H9 (cell line): ENCODE measurements at regions not wholly inside any gene's neighbourhood (a gene's known extent, or its start where the extent isn't known, plus 50 kb on each side); places are given as distances from the start of the nearest gene placed in this dataset.

ENCODE experiments used
- DNase-seq: peaks from one replicate; pipeline ENCODE4 v3.0.0-alpha.2; 2017
- H2AFZ ChIP-seq: one replicate; pipeline ENCODE4 v1.6.1; 2013; ENCODE audit warnings: mild to moderate bottlenecking, low read length, control low read depth, moderate library complexity
- H2AK5ac ChIP-seq: 2 replicates; pipeline ENCODE4 v1.6.1; 2013; ENCODE audit warnings: low read length, control low read depth, mixed read lengths; ENCODE audit not compliant: insufficient read length
- H2BK120ac ChIP-seq: one replicate; pipeline ENCODE4 v1.6.1; 2013; ENCODE audit warnings: low read depth, mild to moderate bottlenecking, low read length, control low read depth, inconsistent platforms; ENCODE audit not compliant: poor library complexity, severe bottlenecking
- H2BK12ac ChIP-seq: 2 replicates; pipeline ENCODE4 v1.6.1; 2013; ENCODE audit warnings: low read length, control low read depth, mixed read lengths, low read depth; ENCODE audit not compliant: insufficient read length
- H2BK15ac ChIP-seq: 2 replicates; pipeline ENCODE4 v1.6.1; 2013; ENCODE audit warnings: low read depth, low read length, control low read depth
- H2BK20ac ChIP-seq: one replicate; pipeline ENCODE4 v1.6.1; 2013; ENCODE audit warnings: low read depth, mild to moderate bottlenecking, low read length, control low read depth, inconsistent platforms; ENCODE audit not compliant: poor library complexity, severe bottlenecking
- H2BK5ac ChIP-seq: 2 replicates; pipeline ENCODE4 v1.6.1; 2013; ENCODE audit warnings: low read length, control low read depth, mixed read lengths; ENCODE audit not compliant: insufficient read length
- H3K14ac ChIP-seq: 2 replicates; pipeline ENCODE4 v1.6.1; 2013; ENCODE audit warnings: low read length, control low read depth; ENCODE audit not compliant: insufficient read depth
- H3K18ac ChIP-seq: 2 replicates; pipeline ENCODE4 v1.6.1; 2013; ENCODE audit warnings: low read depth, mild to moderate bottlenecking, mixed read lengths, low read length, control low read depth; ENCODE audit not compliant: insufficient read length
- H3K23ac ChIP-seq: 2 replicates; pipeline ENCODE4 v1.6.1; 2013; ENCODE audit warnings: low read length, control low read depth, mixed read lengths, low read depth; ENCODE audit not compliant: insufficient read length
- H3K23me2 ChIP-seq: 2 replicates; pipeline ENCODE4 v1.6.1; 2013; ENCODE audit warnings: low read depth, mild to moderate bottlenecking, mixed read lengths, low read length, control low read depth; ENCODE audit not compliant: insufficient read length, poor library complexity, severe bottlenecking
- H3K27ac ChIP-seq: 2 replicates; pipeline ENCODE4 v1.5.1; 2013; ENCODE audit warnings: low read length, control low read depth, mixed read lengths, low read depth; ENCODE audit not compliant: insufficient read length
- H3K27me3 ChIP-seq: 2 replicates; pipeline ENCODE4 v1.6.1; 2013; ENCODE audit warnings: low read length, control low read depth, inconsistent platforms; ENCODE audit not compliant: insufficient read depth
- H3K4ac ChIP-seq: 2 replicates; pipeline ENCODE4 v1.6.1; 2013; ENCODE audit warnings: low read depth, mild to moderate bottlenecking, control low read depth, inconsistent platforms, low read length, moderate library complexity
- H3K4me1 ChIP-seq: 2 replicates; pipeline ENCODE4 v1.6.1; 2013; ENCODE audit warnings: low read length, control low read depth, inconsistent platforms; ENCODE audit not compliant: insufficient read depth
- H3K4me2 ChIP-seq: 2 replicates; pipeline ENCODE4 v1.6.1; 2013; ENCODE audit warnings: low read length, control low read depth, mixed read lengths; ENCODE audit not compliant: insufficient read length, insufficient read depth
- H3K56ac ChIP-seq: 2 replicates; pipeline ENCODE4 v1.6.1; 2013; ENCODE audit warnings: low read depth, mild to moderate bottlenecking, mixed read lengths, low read length, control low read depth; ENCODE audit not compliant: insufficient read length
- H3K79me1 ChIP-seq: 2 replicates; pipeline ENCODE4 v1.6.1; 2013; ENCODE audit warnings: low read depth, mild to moderate bottlenecking, moderate library complexity, low read length, control low read depth, inconsistent platforms; ENCODE audit not compliant: insufficient read depth, poor library complexity, severe bottlenecking
- H3K79me2 ChIP-seq: 2 replicates; pipeline ENCODE4 v1.6.1; 2013; ENCODE audit warnings: low read length, control low read depth, inconsistent platforms; ENCODE audit not compliant: insufficient read depth
- H3K9ac ChIP-seq: 2 replicates; pipeline ENCODE4 v1.6.1; 2013; ENCODE audit warnings: low read length, control low read depth, mixed read lengths; ENCODE audit not compliant: insufficient read length; ENCODE audit errors: extremely low read depth
- H3K9me3 ChIP-seq: one replicate; pipeline ENCODE4 v1.6.1; 2013; ENCODE audit warnings: low read depth, low read length, inconsistent platforms; ENCODE audit not compliant: control insufficient read depth
- H3T11ph ChIP-seq: one replicate; pipeline ENCODE4 v1.6.1; 2013; ENCODE audit warnings: mild to moderate bottlenecking, low read length, control low read depth, inconsistent platforms
- H4K20me1 ChIP-seq: one replicate; pipeline ENCODE4 v1.6.1; 2013; ENCODE audit not compliant: control insufficient read depth, insufficient read length, insufficient read depth
- H4K5ac ChIP-seq: 2 replicates; pipeline ENCODE4 v1.6.1; 2013; ENCODE audit warnings: low read depth, mild to moderate bottlenecking, mixed read lengths, low read length, control low read depth; ENCODE audit not compliant: insufficient read length
- H4K8ac ChIP-seq: replicated peaks from 2 replicates; pipeline ENCODE4 v1.6.1; 2013; ENCODE audit warnings: low read length, control low read depth, mixed read lengths, low read depth; ENCODE audit not compliant: insufficient read length
- H4K91ac ChIP-seq: 2 replicates; pipeline ENCODE4 v1.6.1; 2013; ENCODE audit warnings: low read depth, mild to moderate bottlenecking, moderate library complexity, mixed read lengths, low read length, control low read depth; ENCODE audit not compliant: insufficient read length
- H3K27ac Mint-ChIP-seq, 3 experiments: 2 replicates in 2 of 3; 3 replicates in 1 of 3; pipeline ENCODE4 v1.8.0; 2020 to 2021; ENCODE audit warnings: mixed read lengths in 3 of 3, mild to moderate bottlenecking in 1 of 3, moderate library complexity in 1 of 3
- H3K27me3 Mint-ChIP-seq: 2 replicates; pipeline ENCODE4 v1.8.0; 2021; ENCODE audit warnings: low read depth, mild to moderate bottlenecking, moderate library complexity, mixed read lengths
- H3K36me3 Mint-ChIP-seq, 3 experiments: 2 replicates in 2 of 3; 3 replicates in 1 of 3; pipeline ENCODE4 v1.8.0; 2020 to 2021; ENCODE audit warnings: low read depth in 3 of 3, mixed read lengths in 3 of 3; ENCODE audit not compliant: insufficient read depth in 1 of 3
- H3K4me1 Mint-ChIP-seq, 2 experiments: 2 replicates each; pipeline ENCODE4 v1.8.0; 2020; ENCODE audit warnings: mixed read lengths in 2 of 2
- H3K4me3 Mint-ChIP-seq, 2 experiments: 2 replicates in 1 of 2; 3 replicates in 1 of 2; pipeline ENCODE4 v1.8.0; 2020 to 2021; ENCODE audit warnings: mild to moderate bottlenecking in 2 of 2, mixed read lengths in 2 of 2, moderate library complexity in 1 of 2
- H3K9me3 Mint-ChIP-seq, 2 experiments: 2 replicates in 1 of 2; 3 replicates in 1 of 2; pipeline ENCODE4 v1.8.0; 2020; ENCODE audit warnings: mild to moderate bottlenecking in 2 of 2, mixed read lengths in 2 of 2, moderate library complexity in 1 of 2
- WGBS: extraction: QIAGEN DNeasy Blood & Tissue Kit; methylation state at CpG from one replicate; pipeline ENCODE4 v1.1.7; 2013; ENCODE audit warnings: missing lambda C conversion rate, low lambda C conversion rate, mixed read lengths; ENCODE audit not compliant: insufficient read length; ENCODE audit errors: extremely low coverage; 5-methylcytosine and 5-hydroxymethylcytosine counted together
- TF ChIP-seq, protein P1 (sequence below): fragments of 200-600 bp; sonication (generic); conservative IDR thresholded peaks from 3 replicates; pipeline ENCODE4 v1.8.0; 2021; ENCODE audit warnings: antibody characterized with exemption, mild to moderate bottlenecking

DNA sequence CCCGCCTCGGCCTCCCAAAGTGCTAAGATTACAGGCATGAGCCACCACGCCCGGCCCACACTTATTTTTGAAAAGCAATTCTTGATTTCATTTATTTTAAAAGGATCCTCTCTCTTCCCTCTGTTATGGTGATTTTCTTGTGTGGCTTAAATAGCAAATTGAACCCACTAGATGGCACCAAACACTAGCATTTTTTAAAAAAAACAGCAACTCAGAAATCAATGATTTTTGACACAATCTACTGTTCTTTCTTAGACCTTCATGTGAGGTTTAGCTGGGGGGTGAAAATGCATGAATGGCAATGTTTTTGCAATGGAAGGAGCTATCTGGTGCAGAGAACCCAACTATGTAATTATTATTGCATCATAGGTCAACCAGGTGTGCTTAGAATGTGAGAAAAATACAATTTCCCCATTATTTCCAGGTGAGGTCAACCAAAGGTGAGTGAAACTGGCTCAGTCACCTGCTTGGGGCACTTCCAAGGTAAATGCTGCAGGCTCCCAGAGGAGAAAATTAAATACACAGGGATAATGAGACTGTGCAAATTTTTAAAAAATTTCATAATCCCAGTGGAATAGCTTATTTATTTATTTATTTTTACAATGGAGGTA is 226.7 kb upstream of the PRKX start:
- H4K8ac ChIP-seq, result no peak overlapping the region
- no peaks in the 10 kb centered on the region for H4K20me1 ChIP-seq
- Mint-ChIP-seq H3K4me3 (no peak overlapping the region), H3K9me3 (peaks cover 3 to 4% of the 10 kb centered on the region in 2 experiments; a peak in 3 of 5 replicates), H3K36me3 (peaks cover 0 to 2% (median 0%) of the 10 kb centered on the region in 3 experiments; a peak in 2 of 7 replicates), H3K4me1 (peaks cover 5% of the 10 kb centered on the region in 2 experiments; a peak in 3 of 4 replicates), H3K27ac (no peak overlapping the region), H3K27me3 (no peaks in the 10 kb centered on the region)
- no peak overlapping the region for H3K4me2 ChIP-seq
- no peak overlapping the region for H2BK12ac ChIP-seq
- no peak overlapping the region for H3K27ac ChIP-seq
- TF ChIP-seq, protein P1, sequence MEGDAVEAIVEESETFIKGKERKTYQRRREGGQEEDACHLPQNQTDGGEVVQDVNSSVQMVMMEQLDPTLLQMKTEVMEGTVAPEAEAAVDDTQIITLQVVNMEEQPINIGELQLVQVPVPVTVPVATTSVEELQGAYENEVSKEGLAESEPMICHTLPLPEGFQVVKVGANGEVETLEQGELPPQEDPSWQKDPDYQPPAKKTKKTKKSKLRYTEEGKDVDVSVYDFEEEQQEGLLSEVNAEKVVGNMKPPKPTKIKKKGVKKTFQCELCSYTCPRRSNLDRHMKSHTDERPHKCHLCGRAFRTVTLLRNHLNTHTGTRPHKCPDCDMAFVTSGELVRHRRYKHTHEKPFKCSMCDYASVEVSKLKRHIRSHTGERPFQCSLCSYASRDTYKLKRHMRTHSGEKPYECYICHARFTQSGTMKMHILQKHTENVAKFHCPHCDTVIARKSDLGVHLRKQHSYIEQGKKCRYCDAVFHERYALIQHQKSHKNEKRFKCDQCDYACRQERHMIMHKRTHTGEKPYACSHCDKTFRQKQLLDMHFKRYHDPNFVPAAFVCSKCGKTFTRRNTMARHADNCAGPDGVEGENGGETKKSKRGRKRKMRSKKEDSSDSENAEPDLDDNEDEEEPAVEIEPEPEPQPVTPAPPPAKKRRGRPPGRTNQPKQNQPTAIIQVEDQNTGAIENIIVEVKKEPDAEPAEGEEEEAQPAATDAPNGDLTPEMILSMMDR, result peak; percentile 74
- H3K9me3 ChIP-seq, result no peaks in the 10 kb centered on the region
- DNase-seq, result no peak
- no peak overlapping the region for H4K5ac ChIP-seq
- no peak overlapping the region for H2BK15ac ChIP-seq
- no peak overlapping the region for H3K56ac ChIP-seq
- no peak overlapping the region for H3K23ac ChIP-seq
- H2BK120ac ChIP-seq, result no peak overlapping the region
- H3T11ph ChIP-seq, result no peak overlapping the region
- H3K9ac ChIP-seq, result no peak overlapping the region
- H2BK20ac ChIP-seq, result no peak overlapping the region
- no peak overlapping the region for H2AK5ac ChIP-seq
- H2AFZ ChIP-seq, result no peak overlapping the region
- no peak overlapping the region for H3K18ac ChIP-seq
- H3K79me2 ChIP-seq, result no peaks in the 10 kb centered on the region
- H2BK5ac ChIP-seq, result no peak overlapping the region
- H3K4ac ChIP-seq, result no peak overlapping the region
- no peaks in the 10 kb centered on the region for H3K23me2 ChIP-seq
- H4K91ac ChIP-seq, result no peak overlapping the region
- no peaks in the 10 kb centered on the region for H3K79me1 ChIP-seq
- no peak overlapping the region for H3K14ac ChIP-seq
- H3K4me1 ChIP-seq, result peaks cover 4% of the 10 kb centered on the region; the same call in 1 of the 2 replicates
- H3K27me3 ChIP-seq, result no peaks in the 10 kb centered on the region
- WGBS, result no CpG with 5 or more reads among the region's 4 CpGs
